ENCODE measurements at regions not wholly inside any gene's neighbourhood (a gene's known extent, or its start where the extent isn't known, plus 50 kb on each side); places are given as distances from the start of the nearest gene placed in this dataset.

- TF ChIP-seq, protein P1, sequence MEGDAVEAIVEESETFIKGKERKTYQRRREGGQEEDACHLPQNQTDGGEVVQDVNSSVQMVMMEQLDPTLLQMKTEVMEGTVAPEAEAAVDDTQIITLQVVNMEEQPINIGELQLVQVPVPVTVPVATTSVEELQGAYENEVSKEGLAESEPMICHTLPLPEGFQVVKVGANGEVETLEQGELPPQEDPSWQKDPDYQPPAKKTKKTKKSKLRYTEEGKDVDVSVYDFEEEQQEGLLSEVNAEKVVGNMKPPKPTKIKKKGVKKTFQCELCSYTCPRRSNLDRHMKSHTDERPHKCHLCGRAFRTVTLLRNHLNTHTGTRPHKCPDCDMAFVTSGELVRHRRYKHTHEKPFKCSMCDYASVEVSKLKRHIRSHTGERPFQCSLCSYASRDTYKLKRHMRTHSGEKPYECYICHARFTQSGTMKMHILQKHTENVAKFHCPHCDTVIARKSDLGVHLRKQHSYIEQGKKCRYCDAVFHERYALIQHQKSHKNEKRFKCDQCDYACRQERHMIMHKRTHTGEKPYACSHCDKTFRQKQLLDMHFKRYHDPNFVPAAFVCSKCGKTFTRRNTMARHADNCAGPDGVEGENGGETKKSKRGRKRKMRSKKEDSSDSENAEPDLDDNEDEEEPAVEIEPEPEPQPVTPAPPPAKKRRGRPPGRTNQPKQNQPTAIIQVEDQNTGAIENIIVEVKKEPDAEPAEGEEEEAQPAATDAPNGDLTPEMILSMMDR (IDR thresholded peaks at IDR 0.05), result no peak
- no peak for TF ChIP-seq EP300 (IDR thresholded peaks at IDR 0.05)
These were observed 124.5 kb upstream of the TLE4 start for GRCh38 chr9:79447308-79447605.

All from stomach (tissue), 4 donors.